Stimulated activated CD8-positive, alpha-beta memory T cell treated with anti-CD3 and anti-CD28 coated beads, Interleukin-2, amount 100 ng/mL, for 48 hours (primary cell): ENCODE measurements at regions not wholly inside any gene's neighbourhood (a gene's known extent, or its start where the extent isn't known, plus 50 kb on each side); places are given as distances from the start of the nearest gene placed in this dataset.
"Not testable (repeated sequence)": the region's sequence is repeated elsewhere in the genome, so short reads cannot be mapped to it uniquely, and the experiment has no call there.

Experiments
- DNase-seq, 2 donors: peaks; one replicate each; pipeline ENCODE4 v3.0.0-alpha.2; 2020; ENCODE audit warnings: low read depth in 2 of 2

- DNase-seq, result not testable (repeated sequence)
Observed at GRCh38 chr1:5766996-5767395, 225.2 kb downstream of the NPHP4 start.

- DNase-seq, result no peak
Observed at GRCh38 chr1:5765997-5766913, 226.0 kb downstream of the NPHP4 start.

- no peak for DNase-seq
Observed at GRCh38 chr1:5765483-5765882, 226.7 kb downstream of the NPHP4 start.

- no peak for DNase-seq
Observed at GRCh38 chr1:5764959-5765358, 227.3 kb downstream of the NPHP4 start.

GRCh38 chr1:5764464-5764863 lies 227.8 kb downstream of the NPHP4 start:
- DNase-seq, result no peak

- no peak for DNase-seq
Observed at GRCh38 chr1:5763696-5764370, 228.4 kb downstream of the NPHP4 start.

GRCh38 chr1:5758859-5759578 lies 233.2 kb downstream of the NPHP4 start:
- no peak for DNase-seq

- DNase-seq, result no peak
Observed at GRCh38 chr1:5758000-5758858, 234.0 kb downstream of the NPHP4 start.

GRCh38 chr1:5757187-5757805 lies 234.9 kb downstream of the NPHP4 start:
- no peak for DNase-seq

- DNase-seq, result no peak
Observed at GRCh38 chr1:5756434-5757186, 235.6 kb downstream of the NPHP4 start.

- no peak for DNase-seq
Observed at GRCh38 chr1:5755552-5756125, 236.6 kb downstream of the NPHP4 start.

GRCh38 chr1:5754817-5755551 lies 237.2 kb downstream of the NPHP4 start:
- no peak for DNase-seq

GRCh38 chr1:5753549-5754421 lies 238.4 kb downstream of the NPHP4 start:
- DNase-seq, result no peak

- no peak for DNase-seq
Observed at GRCh38 chr1:5752746-5753548, 239.3 kb downstream of the NPHP4 start.

GRCh38 chr1:5751833-5752745 lies 240.1 kb downstream of the NPHP4 start:
- DNase-seq, result no peak

- no peak for DNase-seq
Observed at GRCh38 chr1:5751163-5751540, 241.1 kb downstream of the NPHP4 start.
